GM23248 (cell line): ENCODE measurements at regions not wholly inside any gene's neighbourhood (a gene's known extent, or its start where the extent isn't known, plus 50 kb on each side); places are given as distances from the start of the nearest gene placed in this dataset.

ENCODE experiments used
- EZH2 ChIP-seq: fragments of 200-600 bp; sonication (generic); IDR thresholded peaks from 2 replicates; pipeline ENCODE4 v1.6.1; 2018; ENCODE audit warnings: antibody characterized with exemption, mild to moderate bottlenecking; ENCODE audit not compliant: insufficient read depth, poor library complexity, severe bottlenecking
- EZH2phosphoT487 ChIP-seq: fragments of 200-600 bp; sonication (generic); IDR thresholded peaks from 2 replicates; pipeline ENCODE4 v1.6.1; 2018; ENCODE audit warnings: antibody characterized with exemption, moderate library complexity, mild to moderate bottlenecking, low read depth; ENCODE audit not compliant: insufficient read depth

GRCh38 chr21:41573902-41574690 lies 66.1 kb upstream of the TMPRSS2 start:
- TF ChIP-seq EZH2 (no peak), EZH2phosphoT487 (no peak)
